SU-DHL-6 (cell line): ENCODE measurements at regions not wholly inside any gene's neighbourhood (a gene's known extent, or its start where the extent isn't known, plus 50 kb on each side); places are given as distances from the start of the nearest gene placed in this dataset.

Source experiments
- EZH2phosphoT487 ChIP-seq: fragments of 200-600 bp; sonication (generic), shearing (Covaris generic); conservative IDR thresholded peaks from 2 replicates; pipeline ENCODE4 v1.6.1; 2018; ENCODE audit warnings: mild to moderate bottlenecking, antibody characterized with exemption, low read length, moderate library complexity, mixed read lengths
- TF ChIP-seq, protein P1 (sequence below): fragments of 200-600 bp; sonication (generic); IDR thresholded peaks from one replicate; pipeline ENCODE4 v1.5.1; 2017; ENCODE audit warnings: antibody characterized with exemption, mild to moderate bottlenecking, low read length, moderate library complexity; ENCODE audit not compliant: insufficient read depth, poor library complexity, severe bottlenecking

DNA sequence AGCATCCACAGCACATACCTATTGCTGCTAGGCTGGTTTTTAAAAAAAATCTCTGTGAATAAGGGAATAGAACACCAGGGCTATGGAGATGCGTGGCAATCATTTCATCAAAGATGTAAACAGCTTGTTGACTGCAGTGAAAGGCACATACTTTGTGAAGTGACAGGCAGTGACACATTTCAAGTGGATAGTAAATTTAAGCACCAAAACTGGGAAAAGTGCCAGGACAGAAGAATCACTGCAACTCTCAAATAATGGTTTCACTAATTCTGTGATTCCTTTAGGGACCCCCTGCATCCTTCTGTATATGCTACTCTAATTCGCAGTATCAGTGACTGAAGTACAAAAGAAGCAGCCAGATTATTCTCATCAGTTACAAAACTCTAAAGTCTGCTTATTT lies 145.2 kb upstream of the KLF14 start:
- TF ChIP-seq, protein P1, sequence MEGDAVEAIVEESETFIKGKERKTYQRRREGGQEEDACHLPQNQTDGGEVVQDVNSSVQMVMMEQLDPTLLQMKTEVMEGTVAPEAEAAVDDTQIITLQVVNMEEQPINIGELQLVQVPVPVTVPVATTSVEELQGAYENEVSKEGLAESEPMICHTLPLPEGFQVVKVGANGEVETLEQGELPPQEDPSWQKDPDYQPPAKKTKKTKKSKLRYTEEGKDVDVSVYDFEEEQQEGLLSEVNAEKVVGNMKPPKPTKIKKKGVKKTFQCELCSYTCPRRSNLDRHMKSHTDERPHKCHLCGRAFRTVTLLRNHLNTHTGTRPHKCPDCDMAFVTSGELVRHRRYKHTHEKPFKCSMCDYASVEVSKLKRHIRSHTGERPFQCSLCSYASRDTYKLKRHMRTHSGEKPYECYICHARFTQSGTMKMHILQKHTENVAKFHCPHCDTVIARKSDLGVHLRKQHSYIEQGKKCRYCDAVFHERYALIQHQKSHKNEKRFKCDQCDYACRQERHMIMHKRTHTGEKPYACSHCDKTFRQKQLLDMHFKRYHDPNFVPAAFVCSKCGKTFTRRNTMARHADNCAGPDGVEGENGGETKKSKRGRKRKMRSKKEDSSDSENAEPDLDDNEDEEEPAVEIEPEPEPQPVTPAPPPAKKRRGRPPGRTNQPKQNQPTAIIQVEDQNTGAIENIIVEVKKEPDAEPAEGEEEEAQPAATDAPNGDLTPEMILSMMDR = no peak
- no peak for TF ChIP-seq EZH2phosphoT487
